Bronchial epithelial cell (primary cell): ENCODE measurements at regions not wholly inside any gene's neighbourhood (a gene's known extent, or its start where the extent isn't known, plus 50 kb on each side); places are given as distances from the start of the nearest gene placed in this dataset.
"Not testable (repeated sequence)": the region's sequence is repeated elsewhere in the genome, so short reads cannot be mapped to it uniquely, and the experiment has no call there.

Experiments
- DNase-seq: peaks from one replicate; pipeline ENCODE4 v3.0.0-alpha.2; 2010; ENCODE audit warnings: low read depth
- FAIRE-seq: peaks from 2 replicates; lab custom pipeline; 2011; peaks lifted over from hg19 to GRCh38; lab: Jason Lieb, UNC
- H3K27me3 ChIP-seq: 2 replicates; pipeline ENCODE4 v1.5.1; 2011; ENCODE audit warnings: low read length; ENCODE audit not compliant: control insufficient read depth, insufficient read depth
- H3K36me3 ChIP-seq: 2 replicates; pipeline ENCODE4 v1.5.1; 2011; ENCODE audit warnings: low read length; ENCODE audit not compliant: control insufficient read depth, insufficient read depth
- H3K4me3 ChIP-seq: 2 replicates; pipeline ENCODE4 v1.5.1; 2011; ENCODE audit warnings: mild to moderate bottlenecking, low read depth, low read length, control low read depth
- CTCF ChIP-seq: IDR thresholded peaks from 2 replicates; pipeline ENCODE4 v1.5.1; 2011; ENCODE audit warnings: mild to moderate bottlenecking, moderate library complexity, low read length, control low read depth, inconsistent platforms; ENCODE audit not compliant: insufficient read depth, severe bottlenecking

- Histone ChIP-seq H3K36me3 (no peaks in the 10 kb centered on the region), H3K27me3 (no peaks in the 10 kb centered on the region), H3K4me3 (no peak overlapping the region)
- no peak for TF ChIP-seq CTCF
- DNase-seq = no peak
- no peak for FAIRE-seq
Observed at GRCh38 chr14:97120204-97120603, 323.0 kb downstream of the VRK1 start.

- FAIRE-seq (no peak), DNase-seq (no peak)
- TF ChIP-seq CTCF = no peak
- Histone ChIP-seq H3K4me3 (no peak overlapping the region), H3K27me3 (no peaks in the 10 kb centered on the region), H3K36me3 (no peaks in the 10 kb centered on the region)
Observed at GRCh38 chr14:97120611-97121031, 323.4 kb downstream of the VRK1 start.

- no peak for TF ChIP-seq CTCF
- no peak overlapping the region for H3K4me3 ChIP-seq
- FAIRE-seq = no peak
- H3K27me3 ChIP-seq = no peaks in the 10 kb centered on the region
- DNase-seq = no peak
- H3K36me3 ChIP-seq = no peaks in the 10 kb centered on the region
Observed at GRCh38 chr14:97129639-97130038, 332.5 kb downstream of the VRK1 start.

DNA sequence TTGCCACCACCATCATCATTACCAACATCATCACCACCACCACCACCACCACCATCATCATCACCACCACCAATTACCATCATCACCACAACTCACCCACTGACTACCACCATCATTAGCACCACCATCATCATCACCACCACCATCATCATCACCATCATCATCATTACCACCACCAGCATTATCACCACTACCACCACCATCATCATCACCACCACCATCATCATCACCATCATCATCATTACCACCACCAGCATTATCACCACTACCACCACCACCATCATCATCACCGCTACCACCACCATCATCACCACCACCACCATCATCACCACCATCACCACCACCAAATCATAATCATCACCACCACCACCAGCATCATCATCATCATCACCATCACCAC, 338.7 kb downstream of the VRK1 start:
- not testable (repeated sequence) for DNase-seq, H3K4me3 ChIP-seq, H3K27me3 ChIP-seq, FAIRE-seq, H3K36me3 ChIP-seq

DNA sequence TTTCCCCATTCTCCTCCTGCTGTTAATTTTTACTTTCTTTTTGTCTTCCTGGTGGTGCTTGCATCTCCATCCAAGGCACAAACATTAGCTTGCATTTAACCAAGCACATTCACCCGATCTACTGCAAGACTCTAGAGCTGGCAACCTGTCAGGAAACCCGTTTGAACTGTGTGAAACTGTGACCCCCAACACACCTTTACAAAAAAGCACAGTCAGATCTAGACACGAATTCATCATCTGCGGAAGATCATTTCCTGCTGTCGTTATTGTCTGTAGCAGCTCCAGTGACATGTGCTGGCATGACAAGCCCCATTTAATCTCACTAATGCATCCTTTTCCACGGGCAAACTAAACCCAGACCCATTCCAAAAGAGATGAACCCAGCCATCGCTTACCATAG, 340.5 kb downstream of the VRK1 start:
- FAIRE-seq (no peak), DNase-seq (no peak)
- Histone ChIP-seq H3K4me3 (no peak overlapping the region), H3K36me3 (no peaks in the 10 kb centered on the region), H3K27me3 (no peaks in the 10 kb centered on the region)
- no peak for TF ChIP-seq CTCF

DNA sequence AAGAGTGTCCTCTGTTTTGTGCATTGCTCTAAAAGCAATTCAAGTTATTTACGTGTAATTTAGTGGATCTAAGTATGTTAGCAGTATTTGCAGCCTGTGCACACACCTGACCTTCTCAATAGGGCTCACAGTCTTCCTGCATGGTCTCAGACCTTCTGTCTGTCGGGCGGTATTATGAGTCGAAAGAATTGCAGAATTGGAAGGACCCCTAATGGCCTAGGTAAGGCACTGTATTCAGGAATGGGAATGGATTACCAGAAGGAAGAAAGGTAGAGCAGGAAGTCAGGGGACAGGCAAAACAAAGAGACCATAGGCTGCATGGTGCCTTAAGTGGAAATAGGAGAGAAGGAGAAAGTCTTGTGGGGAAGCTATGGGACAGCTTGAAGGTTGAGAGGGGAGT, 341.6 kb downstream of the VRK1 start:
- Histone ChIP-seq H3K27me3 (no peaks in the 10 kb centered on the region), H3K4me3 (no peak overlapping the region), H3K36me3 (no peaks in the 10 kb centered on the region)
- FAIRE-seq (no peak), DNase-seq (no peak)
- TF ChIP-seq CTCF = no peak
